PC-9 (cell line): ENCODE measurements at regions not wholly inside any gene's neighbourhood (a gene's known extent, or its start where the extent isn't known, plus 50 kb on each side); places are given as distances from the start of the nearest gene placed in this dataset.
"Not testable (repeated sequence)": the region's sequence is repeated elsewhere in the genome, so short reads cannot be mapped to it uniquely, and the experiment has no call there.

Experiments
- BruUV-seq: library from RNA; stranded (reverse); fragments of 400-500 nt; replicated peaks from 2 replicates; lab custom pipeline; 2021; lab: Mats Ljungman, UMichigan
- CTCF ChIA-PET: fragments of 300-600 bp; sonication (Branson Sonifier 250); formaldehyde crosslinking; loops from one replicate; lab custom pipeline; 2022; ENCODE audit warnings: antibody characterized with exemption; lab: Charles Lee
- POLR2A ChIA-PET: fragments of 300-600 bp; sonication (Branson Sonifier 250); formaldehyde crosslinking; loops from one replicate; lab custom pipeline; 2022; ENCODE audit warnings: antibody characterized with exemption; ENCODE audit not compliant: unreplicated experiment; lab: Charles Lee
- DNase-seq, 2 experiments: peaks; one replicate each; pipeline versions ENCODE4 v3.0.0 to v3.0.0-alpha.2; 2015 to 2022; ENCODE audit warnings: mixed read lengths in 1 of 2
- H2AFZ ChIP-seq: fragments of 200-600 bp; sonication (generic); 2 replicates; pipeline ENCODE4 v1.8.1; 2017; ENCODE audit warnings: antibody characterized with exemption
- H3F3A ChIP-seq: fragments of 200-600 bp; sonication (generic); 2 replicates; pipeline ENCODE4 v1.8.1; 2017; ENCODE audit warnings: antibody characterized with exemption, mild to moderate bottlenecking, low read depth; ENCODE audit not compliant: insufficient read depth
- H3K27ac ChIP-seq: fragments of 200-600 bp; sonication (generic); 2 replicates; pipeline ENCODE4 v1.6.1; 2016; ENCODE audit warnings: mixed run types
- H3K27me3 ChIP-seq: fragments of 200-600 bp; sonication (generic); 2 replicates; pipeline ENCODE4 v1.6.1; 2016; ENCODE audit warnings: low read depth, mixed run types; ENCODE audit not compliant: insufficient read depth
- H3K36me3 ChIP-seq: fragments of 200-600 bp; sonication (generic); 2 replicates; pipeline ENCODE4 v1.6.1; 2016; ENCODE audit warnings: low read depth, mixed run types
- H3K4me1 ChIP-seq: fragments of 200-600 bp; sonication (generic); replicated peaks from 2 replicates; pipeline ENCODE4 v1.6.1; 2016; ENCODE audit warnings: mixed run types; ENCODE audit not compliant: insufficient read depth
- H3K4me2 ChIP-seq: fragments of 200-600 bp; sonication (generic); 2 replicates; pipeline ENCODE4 v1.6.1; 2017; ENCODE audit warnings: mixed run types
- H3K4me3 ChIP-seq: fragments of 200-600 bp; sonication (generic); 2 replicates; pipeline ENCODE4 v1.6.1; 2016; ENCODE audit warnings: mixed run types
- H3K79me2 ChIP-seq: fragments of 200-600 bp; sonication (generic); 2 replicates; pipeline ENCODE4 v1.6.1; 2017; ENCODE audit warnings: low read depth, mixed run types
- H3K9me2 ChIP-seq: fragments of 200-600 bp; sonication (generic); 2 replicates; pipeline ENCODE4 v1.8.1; 2017; ENCODE audit warnings: mild to moderate bottlenecking; ENCODE audit not compliant: insufficient read depth
- H3K9me3 ChIP-seq: fragments of 200-600 bp; sonication (generic); 2 replicates; pipeline ENCODE4 v1.8.1; 2016; ENCODE audit warnings: low read depth; ENCODE audit not compliant: insufficient read depth
- H4K20me1 ChIP-seq: fragments of 200-600 bp; sonication (generic); 2 replicates; pipeline ENCODE4 v1.8.1; 2017; ENCODE audit not compliant: insufficient read depth
- EZH2 ChIP-seq: fragments of 200-600 bp; sonication (generic); IDR thresholded peaks from 2 replicates; pipeline ENCODE4 v1.8.0; 2017; ENCODE audit warnings: antibody characterized with exemption, low read depth
- intact Hi-C: fragments of 100-400 bp; cut with micrococcal nuclease; formaldehyde crosslinking; loops from one replicate; pipeline ENCODE4 v1.10.0; 2022; ENCODE audit not compliant: unreplicated experiment
- TF ChIP-seq, protein P1 (sequence below): fragments of 200-600 bp; sonication (generic); conservative IDR thresholded peaks from 2 replicates; pipeline ENCODE4 v1.6.1; 2017; ENCODE audit warnings: mixed run types, antibody characterized with exemption, mild to moderate bottlenecking, moderate library complexity

- CTCF ChIA-PET, result no interaction called here
- Histone ChIP-seq H3K27me3 (no peaks in the 10 kb centered on the region), H3K36me3 (no peaks in the 10 kb centered on the region), H2AFZ (no peak overlapping the region), H3K4me3 (no peak overlapping the region), H4K20me1 (no peaks in the 10 kb centered on the region), H3F3A (no peaks in the 10 kb centered on the region), H3K27ac (no peak overlapping the region), H3K4me2 (no peak overlapping the region), H3K9me3 (no peaks in the 10 kb centered on the region), H3K79me2 (no peaks in the 10 kb centered on the region), H3K4me1 (no peaks in the 10 kb centered on the region), H3K9me2 (no peaks in the 10 kb centered on the region)
- intact Hi-C loops, result no loop called here
- TF ChIP-seq, protein P1, sequence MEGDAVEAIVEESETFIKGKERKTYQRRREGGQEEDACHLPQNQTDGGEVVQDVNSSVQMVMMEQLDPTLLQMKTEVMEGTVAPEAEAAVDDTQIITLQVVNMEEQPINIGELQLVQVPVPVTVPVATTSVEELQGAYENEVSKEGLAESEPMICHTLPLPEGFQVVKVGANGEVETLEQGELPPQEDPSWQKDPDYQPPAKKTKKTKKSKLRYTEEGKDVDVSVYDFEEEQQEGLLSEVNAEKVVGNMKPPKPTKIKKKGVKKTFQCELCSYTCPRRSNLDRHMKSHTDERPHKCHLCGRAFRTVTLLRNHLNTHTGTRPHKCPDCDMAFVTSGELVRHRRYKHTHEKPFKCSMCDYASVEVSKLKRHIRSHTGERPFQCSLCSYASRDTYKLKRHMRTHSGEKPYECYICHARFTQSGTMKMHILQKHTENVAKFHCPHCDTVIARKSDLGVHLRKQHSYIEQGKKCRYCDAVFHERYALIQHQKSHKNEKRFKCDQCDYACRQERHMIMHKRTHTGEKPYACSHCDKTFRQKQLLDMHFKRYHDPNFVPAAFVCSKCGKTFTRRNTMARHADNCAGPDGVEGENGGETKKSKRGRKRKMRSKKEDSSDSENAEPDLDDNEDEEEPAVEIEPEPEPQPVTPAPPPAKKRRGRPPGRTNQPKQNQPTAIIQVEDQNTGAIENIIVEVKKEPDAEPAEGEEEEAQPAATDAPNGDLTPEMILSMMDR, result no peak
- no peak for TF ChIP-seq EZH2
- no TSS peak for BruUV-seq
- POLR2A ChIA-PET, result no interaction called here
- DNase-seq, result no peak
Observed at GRCh38 chr4:177528620-177529019, 86.4 kb upstream of the AGA start.

- Histone ChIP-seq H3K9me3 (no peaks in the 10 kb centered on the region), H2AFZ (no peak overlapping the region), H3K79me2 (no peaks in the 10 kb centered on the region), H3K27me3 (no peaks in the 10 kb centered on the region), H3K4me3 (no peak overlapping the region), H3K36me3 (no peaks in the 10 kb centered on the region), H3K9me2 (no peaks in the 10 kb centered on the region), H3K27ac (no peak overlapping the region), H3K4me2 (no peak overlapping the region), H3F3A (no peaks in the 10 kb centered on the region), H3K4me1 (no peaks in the 10 kb centered on the region), H4K20me1 (no peaks in the 10 kb centered on the region)
- ChIA-PET CTCF (no interaction called here), POLR2A (no interaction called here)
- BruUV-seq, result no TSS peak
- no peak for DNase-seq
- intact Hi-C loops, result no loop called here
- no peak for TF ChIP-seq EZH2
- TF ChIP-seq, protein P1, result no peak
Observed at GRCh38 chr4:177530561-177530960, 88.3 kb upstream of the AGA start.

- Histone ChIP-seq H3K27ac (no peak overlapping the region), H3K27me3 (no peaks in the 10 kb centered on the region), H3K4me1 (no peaks in the 10 kb centered on the region), H3K79me2 (no peaks in the 10 kb centered on the region), H4K20me1 (no peaks in the 10 kb centered on the region), H3K36me3 (no peaks in the 10 kb centered on the region), H3K9me2 (no peaks in the 10 kb centered on the region), H2AFZ (no peak overlapping the region), H3F3A (no peaks in the 10 kb centered on the region), H3K4me3 (no peak overlapping the region), H3K9me3 (no peaks in the 10 kb centered on the region), H3K4me2 (no peak overlapping the region)
- ChIA-PET POLR2A (interaction anchor here (0.6 kb wide), 1 partner anchor 142 kb away, joined by 3 read pairs; no protein-coding TSS in a partner anchor), CTCF (no interaction called here)
- no TSS peak for BruUV-seq
- TF ChIP-seq, protein P1, result no peak
- no peak for TF ChIP-seq EZH2
- intact Hi-C loops, result no loop called here
- DNase-seq, result no peak
Observed at GRCh38 chr4:177532358-177532757, 90.1 kb upstream of the AGA start.

DNA sequence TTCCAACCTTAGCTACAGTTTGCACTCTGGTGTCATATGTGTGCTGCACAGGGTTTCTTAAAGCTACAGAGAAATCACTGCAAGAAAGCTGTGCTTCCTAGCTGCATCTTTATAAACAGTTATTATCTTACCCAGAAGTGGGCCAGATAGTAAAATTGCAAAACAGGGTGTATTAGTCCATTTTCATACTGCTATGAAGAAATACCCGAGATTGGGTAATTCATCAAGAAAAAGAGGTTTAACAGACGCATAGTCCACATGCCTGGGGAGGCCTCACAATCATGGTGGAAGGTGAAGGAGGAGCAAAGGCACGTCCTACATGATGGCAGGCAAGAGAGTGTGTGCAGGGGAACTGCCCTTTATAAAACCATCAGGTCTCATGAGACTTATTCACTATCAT lies 92.6 kb upstream of the AGA start:
- H2AFZ ChIP-seq, CTCF ChIA-PET, BruUV-seq, H3K9me2 ChIP-seq, H3K79me2 ChIP-seq, H3K4me1 ChIP-seq, H3K36me3 ChIP-seq, H3K4me3 ChIP-seq, H3F3A ChIP-seq, POLR2A ChIA-PET, H3K4me2 ChIP-seq, H3K27ac ChIP-seq, H4K20me1 ChIP-seq, DNase-seq, H3K27me3 ChIP-seq, H3K9me3 ChIP-seq: not testable (repeated sequence)
- intact Hi-C loops, result loop anchor here (5.0 kb wide), 1 partner anchor 538 kb away; no protein-coding TSS in a partner anchor
